Stimulated activated naive CD8-positive, alpha-beta T cell treated with anti-CD3 and anti-CD28 coated beads, Interleukin-15, amount 100 ng/mL, for 72 hours (primary cell): ENCODE measurements at regions not wholly inside any gene's neighbourhood (a gene's known extent, or its start where the extent isn't known, plus 50 kb on each side); places are given as distances from the start of the nearest gene placed in this dataset.

ENCODE experiments used
- ATAC-seq: fragments of 150-1000 bp; cut with Tn5 transposase; 2 replicates; pipeline ENCODE4 v1.10.0; 2021; ENCODE audit warnings: mild to moderate bottlenecking, moderate library complexity
- DNase-seq, 2 donors: peaks; one replicate each; pipeline ENCODE4 v3.0.0; 2021 to 2022
- H3K27ac Mint-ChIP-seq, 2 donors: one replicate each; pipeline ENCODE4 v1.8.0; 2022; ENCODE audit warnings: mild to moderate bottlenecking in 2 of 2, mixed read lengths in 2 of 2, moderate library complexity in 2 of 2
- H3K27me3 Mint-ChIP-seq: one replicate; pipeline ENCODE4 v1.8.0; 2022; ENCODE audit warnings: mixed read lengths
- H3K4me1 Mint-ChIP-seq: one replicate; pipeline ENCODE4 v1.8.0; 2022; ENCODE audit warnings: mild to moderate bottlenecking, mixed read lengths
- H3K4me3 Mint-ChIP-seq, 2 donors: one replicate each; pipeline ENCODE4 v1.8.0; 2022; ENCODE audit warnings: mild to moderate bottlenecking in 2 of 2, mixed read lengths in 2 of 2, moderate library complexity in 1 of 2
- H3K9me3 Mint-ChIP-seq, 2 donors: one replicate each; pipeline ENCODE4 v1.8.0; 2022; ENCODE audit warnings: mixed read lengths in 2 of 2

DNA sequence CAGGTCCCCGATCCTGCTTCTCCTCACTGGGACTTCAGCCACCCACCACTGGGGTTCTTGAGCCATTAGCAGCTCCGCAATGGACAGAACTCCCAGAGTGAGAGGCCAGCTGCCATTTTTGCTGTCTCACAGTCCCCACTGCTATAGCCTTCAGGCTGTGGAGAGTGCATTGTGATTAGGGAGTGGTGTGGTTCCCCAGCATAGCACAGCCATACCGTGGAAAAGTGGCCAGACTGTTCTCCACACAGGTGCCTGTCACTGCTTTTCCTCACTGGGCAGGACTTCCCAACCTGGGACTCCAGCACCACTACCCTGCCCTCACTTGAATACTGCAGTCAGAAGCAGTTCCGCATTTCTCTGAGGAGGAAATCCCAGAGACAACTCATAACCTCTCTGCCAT, 270.3 kb upstream of the DCBLD2 start:
- Mint-ChIP-seq H3K9me3 (no peaks in the 10 kb centered on the region), H3K27me3 (no peaks in the 10 kb centered on the region), H3K27ac (no peak overlapping the region), H3K4me1 (no peaks in the 10 kb centered on the region), H3K4me3 (no peak overlapping the region)
- no peak for DNase-seq
- ATAC-seq, result peak; percentile 50

DNA sequence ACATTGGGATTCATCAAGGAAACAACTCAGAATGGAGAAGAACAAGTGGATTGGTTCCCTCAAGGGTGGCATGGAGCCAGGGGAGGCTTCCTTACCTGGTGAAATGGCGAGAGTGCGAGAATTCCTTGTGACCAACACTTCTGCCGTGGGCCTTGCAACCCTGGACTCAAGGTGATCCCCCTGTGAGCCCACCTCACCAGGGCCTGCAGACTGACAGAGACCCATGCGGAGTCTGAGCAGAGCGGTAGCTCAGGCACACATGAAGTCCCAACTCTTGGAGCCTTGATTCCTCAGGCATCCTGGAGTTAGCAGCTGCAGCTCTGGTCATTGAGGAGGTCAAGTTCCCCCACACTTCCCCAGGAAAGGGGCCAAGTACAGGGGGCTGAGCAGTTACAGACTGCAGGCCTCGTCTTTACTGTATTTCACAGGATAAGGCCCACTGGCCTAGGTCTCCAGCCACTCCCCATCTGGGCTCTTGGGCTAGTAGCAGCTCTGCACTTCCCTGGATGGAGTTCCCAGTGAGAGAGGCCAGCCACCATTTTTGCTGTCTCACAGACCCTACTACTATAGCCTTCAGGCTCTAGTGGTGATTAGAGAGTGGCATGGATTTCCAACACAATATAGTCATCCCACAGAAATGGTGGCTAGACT, 269.5 kb upstream of the DCBLD2 start:
- Mint-ChIP-seq H3K27ac (no peak overlapping the region), H3K4me3 (no peak overlapping the region), H3K9me3 (no peaks in the 10 kb centered on the region), H3K27me3 (no peaks in the 10 kb centered on the region), H3K4me1 (no peaks in the 10 kb centered on the region)
- DNase-seq (no peak), ATAC-seq (peak; percentile 46)

DNA sequence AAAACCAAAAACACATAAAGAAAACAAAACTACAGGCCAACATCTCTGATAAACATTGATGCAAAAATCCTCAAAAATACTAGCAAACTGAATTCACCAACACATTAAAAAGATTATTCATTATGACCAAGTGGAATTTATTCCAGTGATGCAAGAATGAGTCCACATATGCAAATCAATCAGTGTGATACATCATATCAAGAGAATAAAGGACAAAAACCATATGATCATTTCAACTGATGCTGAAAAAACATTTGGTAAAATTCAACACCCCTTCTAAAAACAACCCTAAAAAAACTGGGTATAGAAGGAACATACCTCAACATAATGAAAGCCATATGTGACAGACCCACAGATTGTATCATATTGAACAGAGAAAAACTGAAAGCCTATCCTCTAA, 265.6 kb upstream of the DCBLD2 start:
- Mint-ChIP-seq H3K9me3 (no peaks in the 10 kb centered on the region), H3K4me3 (no peak overlapping the region), H3K27me3 (no peaks in the 10 kb centered on the region), H3K4me1 (no peaks in the 10 kb centered on the region), H3K27ac (no peak overlapping the region)
- DNase-seq (no peak), ATAC-seq (no peak)

DNA sequence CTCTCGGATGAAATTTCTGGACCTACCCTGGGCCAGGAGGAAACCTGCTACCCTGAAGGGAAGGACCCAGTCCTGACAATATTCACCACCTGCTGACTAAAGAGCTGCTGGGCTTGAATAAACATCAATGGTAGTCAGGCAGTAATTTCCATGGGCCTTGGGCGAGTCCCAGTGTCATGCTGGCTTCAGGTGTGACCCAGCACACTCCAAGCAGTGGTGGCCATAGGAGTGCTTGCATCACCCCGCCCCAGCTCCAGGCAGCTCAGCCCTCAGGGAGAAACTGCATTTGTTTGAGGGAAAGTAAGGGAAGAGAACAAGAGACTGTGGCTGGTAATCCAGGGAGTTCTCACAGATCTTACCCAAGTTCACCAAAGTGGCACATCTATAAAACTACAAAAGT, 261.8 kb upstream of the DCBLD2 start:
- no peak for DNase-seq
- ATAC-seq, result no peak
- H3K4me1 Mint-ChIP-seq, result no peaks in the 10 kb centered on the region
- no peak overlapping the region for H3K4me3 Mint-ChIP-seq
- no peak overlapping the region for H3K27ac Mint-ChIP-seq
- peaks cover 4 to 7% of the 10 kb centered on the region in 2 donors for H3K9me3 Mint-ChIP-seq
- H3K27me3 Mint-ChIP-seq, result no peaks in the 10 kb centered on the region

DNA sequence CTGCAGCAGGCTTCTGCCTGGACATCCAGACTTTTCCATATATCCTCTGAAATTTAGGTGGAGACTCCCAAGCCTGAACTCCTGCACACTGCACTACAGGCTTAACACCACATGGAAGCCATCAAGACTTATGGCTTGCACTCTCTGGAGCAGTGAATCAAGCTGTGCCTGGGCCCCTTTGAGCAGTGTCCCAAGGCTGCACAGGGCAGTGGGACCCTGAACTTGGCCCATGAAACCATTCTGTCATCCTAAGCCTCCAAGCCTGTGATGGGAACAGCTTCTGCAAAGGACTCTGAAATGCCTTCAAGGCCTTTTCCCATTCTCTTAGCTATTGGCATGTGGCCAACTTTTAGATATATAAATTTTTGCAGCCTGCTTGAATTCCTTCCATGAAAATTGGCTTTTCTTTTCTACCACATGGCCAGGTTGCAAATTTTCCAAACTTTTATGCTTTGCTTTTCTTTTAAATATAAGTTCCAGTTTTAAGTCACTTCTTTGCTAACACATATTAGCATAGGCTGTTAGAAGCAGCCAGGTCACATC, 257.8 kb upstream of the DCBLD2 start:
- H3K27me3 Mint-ChIP-seq, result no peaks in the 10 kb centered on the region
- H3K4me3 Mint-ChIP-seq, result no peak overlapping the region
- no peak for ATAC-seq
- no peak overlapping the region for H3K27ac Mint-ChIP-seq
- no peaks in the 10 kb centered on the region for H3K4me1 Mint-ChIP-seq
- peaks cover 16 to 24% of the 10 kb centered on the region in 2 donors for H3K9me3 Mint-ChIP-seq
- no peak for DNase-seq

DNA sequence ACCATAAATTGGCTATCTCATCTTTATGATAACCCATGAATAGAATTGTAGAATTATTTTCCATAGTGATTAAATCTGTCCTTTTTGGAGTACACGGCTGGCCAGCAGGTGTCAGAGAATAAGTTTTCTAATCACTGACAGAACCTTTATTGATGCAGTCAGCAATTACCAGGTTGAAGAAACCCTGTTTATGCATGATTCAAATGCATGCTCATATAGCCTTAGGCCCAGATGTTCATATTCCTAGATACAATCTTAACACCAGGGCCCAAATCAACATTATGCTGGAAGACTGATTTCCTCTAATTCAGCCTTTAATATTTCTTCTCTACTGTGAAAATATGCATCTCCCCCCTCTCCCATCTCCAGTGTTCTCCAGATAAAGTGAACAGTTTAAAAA, 243.5 kb upstream of the DCBLD2 start:
- no peaks in the 10 kb centered on the region for H3K27me3 Mint-ChIP-seq
- ATAC-seq (no peak), DNase-seq (no peak)
- no peak overlapping the region for H3K4me3 Mint-ChIP-seq
- H3K9me3 Mint-ChIP-seq, result no peaks in the 10 kb centered on the region
- H3K4me1 Mint-ChIP-seq, result no peaks in the 10 kb centered on the region
- H3K27ac Mint-ChIP-seq, result no peak overlapping the region

DNA sequence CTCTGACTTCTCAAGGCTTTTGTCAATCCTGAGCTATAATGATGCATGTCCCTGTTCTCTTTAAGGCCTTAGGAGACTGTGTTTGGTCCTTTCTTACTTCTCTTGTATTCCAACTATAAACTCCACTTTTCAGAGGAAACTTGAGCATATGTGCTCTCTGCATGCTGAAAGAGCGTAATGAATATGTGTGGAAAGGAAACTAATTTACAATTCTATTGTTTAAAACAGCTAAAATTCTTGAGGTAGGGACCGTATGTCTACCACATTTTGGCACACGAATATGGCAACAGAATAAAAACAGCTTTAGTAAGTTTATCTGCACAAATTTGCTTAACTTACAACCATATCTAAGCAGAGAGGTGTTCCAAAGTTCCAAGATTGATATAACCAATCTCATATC, 242.0 kb upstream of the DCBLD2 start:
- no peak overlapping the region for H3K27ac Mint-ChIP-seq
- H3K27me3 Mint-ChIP-seq, result no peaks in the 10 kb centered on the region
- no peaks in the 10 kb centered on the region for H3K4me1 Mint-ChIP-seq
- no peaks in the 10 kb centered on the region for H3K9me3 Mint-ChIP-seq
- DNase-seq (no peak), ATAC-seq (no peak)
- H3K4me3 Mint-ChIP-seq, result no peak overlapping the region

DNA sequence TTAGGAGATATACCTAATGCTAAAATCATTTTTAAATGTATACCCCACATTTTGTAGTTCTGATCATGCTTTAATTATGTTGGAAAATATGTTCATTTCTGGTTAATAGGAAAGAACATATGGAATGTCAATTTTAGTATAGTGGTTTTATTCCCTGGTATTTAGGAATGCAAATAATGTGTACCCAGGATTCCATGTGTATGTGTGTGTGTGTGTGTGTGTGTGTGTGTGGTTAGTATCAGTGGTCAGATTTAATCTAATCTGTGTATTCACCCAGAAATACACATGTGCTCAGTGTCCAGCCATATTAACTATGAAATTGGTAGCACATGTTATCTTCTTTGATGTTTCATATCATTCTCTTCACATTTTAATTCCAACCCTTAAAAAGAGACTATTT, 233.5 kb upstream of the DCBLD2 start:
- DNase-seq, result no peak
- no peak overlapping the region for H3K27ac Mint-ChIP-seq
- no peaks in the 10 kb centered on the region for H3K4me1 Mint-ChIP-seq
- H3K9me3 Mint-ChIP-seq, result peaks cover 10 to 12% of the 10 kb centered on the region in 2 donors
- no peak for ATAC-seq
- H3K27me3 Mint-ChIP-seq, result no peaks in the 10 kb centered on the region
- no peak overlapping the region for H3K4me3 Mint-ChIP-seq

DNA sequence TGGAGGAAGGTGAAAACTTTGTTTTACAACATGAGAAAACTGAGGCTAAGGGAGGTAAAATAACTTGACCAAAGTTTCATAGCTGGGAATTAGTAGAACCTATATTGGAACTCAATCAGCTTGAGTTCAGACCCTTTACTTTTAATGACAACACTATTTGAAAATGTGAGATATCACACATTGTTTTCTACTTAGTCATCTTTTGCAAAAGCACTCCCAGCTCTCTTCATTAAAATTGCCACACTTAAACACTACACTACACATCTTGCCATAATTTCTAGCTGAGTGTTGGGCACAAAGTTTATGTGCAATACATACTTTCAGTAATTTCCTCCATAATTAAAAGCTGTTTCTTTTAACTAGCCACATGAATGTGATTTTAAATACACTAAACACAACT, 230.4 kb upstream of the DCBLD2 start:
- Mint-ChIP-seq H3K27me3 (no peaks in the 10 kb centered on the region), H3K4me1 (no peaks in the 10 kb centered on the region), H3K4me3 (no peak overlapping the region), H3K9me3 (peaks cover 10 to 12% of the 10 kb centered on the region in 2 donors), H3K27ac (no peak overlapping the region)
- ATAC-seq, result no peak
- DNase-seq, result no peak

DNA sequence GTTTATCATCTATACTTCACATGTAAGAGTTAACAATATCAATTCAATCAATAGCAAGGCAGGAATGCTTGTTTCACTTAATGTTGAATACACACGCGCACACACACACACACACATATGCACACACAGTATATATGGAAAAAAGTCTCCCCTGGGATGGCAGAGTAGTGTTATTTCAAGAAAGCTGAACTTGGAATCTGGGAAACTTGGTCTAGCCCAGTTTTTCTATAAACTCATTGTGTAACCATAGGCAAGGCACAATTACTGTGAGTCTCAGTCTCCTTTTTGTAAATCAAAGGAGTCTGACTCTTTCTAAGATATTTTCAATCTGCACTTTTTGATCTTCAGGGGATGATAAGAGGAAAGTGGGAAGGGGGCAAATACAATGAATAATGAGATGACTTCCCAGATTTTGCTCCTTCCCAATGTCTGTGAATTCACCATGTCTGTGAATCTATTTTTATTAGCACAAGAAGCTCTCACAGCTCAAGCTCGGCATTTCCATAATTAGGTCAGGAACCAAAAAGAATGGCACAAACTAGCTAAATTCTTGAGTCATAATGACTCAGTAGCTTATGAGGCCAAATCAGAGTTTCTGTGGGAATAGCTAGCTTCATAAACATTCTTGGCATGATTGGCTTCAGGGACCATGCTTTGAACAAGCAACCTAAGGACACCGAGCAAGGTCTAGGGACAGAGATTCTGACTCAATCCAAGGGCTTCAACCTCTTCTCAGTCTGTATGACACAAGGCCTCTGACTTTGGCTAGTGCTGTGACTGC, 227.4 kb upstream of the DCBLD2 start:
- Mint-ChIP-seq H3K27ac (no peak overlapping the region), H3K4me1 (no peaks in the 10 kb centered on the region), H3K9me3 (peaks cover 5 to 10% of the 10 kb centered on the region in 2 donors), H3K27me3 (no peaks in the 10 kb centered on the region), H3K4me3 (no peak overlapping the region)
- DNase-seq (no peak), ATAC-seq (no peak)

DNA sequence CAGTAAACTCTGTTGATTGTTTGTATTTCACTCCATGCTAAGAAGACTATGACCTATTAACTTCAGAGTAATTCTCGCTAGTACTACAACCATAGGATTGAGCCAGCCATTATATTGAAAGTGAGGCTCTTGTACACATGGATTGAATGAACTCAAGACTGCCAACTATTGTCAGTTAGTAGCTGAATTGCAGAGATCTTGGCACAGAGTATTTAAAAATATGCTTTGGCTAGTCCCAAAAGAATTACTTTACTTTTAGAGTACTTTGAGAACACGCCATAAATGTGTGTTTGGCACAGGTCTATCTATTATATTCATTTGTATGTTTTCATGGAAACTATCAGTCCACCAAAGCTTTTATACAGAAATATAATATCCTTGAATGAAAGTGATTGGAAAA, 226.7 kb upstream of the DCBLD2 start:
- no peak for DNase-seq
- H3K9me3 Mint-ChIP-seq, result peaks cover 5 to 10% of the 10 kb centered on the region in 2 donors

DNA sequence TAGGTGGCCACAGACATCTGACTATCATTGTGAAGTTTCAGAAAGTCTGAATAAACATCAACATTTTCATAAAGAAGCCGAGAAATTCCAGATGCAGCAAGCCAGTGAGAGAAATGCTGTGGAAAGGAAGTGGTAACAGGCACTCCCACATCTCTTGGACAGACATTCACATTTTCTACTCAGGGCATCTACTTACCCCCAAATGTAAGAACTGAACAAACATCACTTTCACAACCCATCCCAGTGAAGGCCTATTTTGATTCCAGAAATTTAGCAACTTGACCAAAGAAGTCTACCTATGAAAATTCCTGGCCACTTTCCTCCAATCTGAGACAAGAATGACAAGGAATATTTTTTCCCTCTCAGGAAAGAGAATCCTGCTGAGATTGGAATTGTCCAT, 224.8 kb upstream of the DCBLD2 start:
- Mint-ChIP-seq H3K9me3 (peaks cover 5 to 8% of the 10 kb centered on the region in 2 donors), H3K27ac (no peak overlapping the region), H3K4me1 (no peaks in the 10 kb centered on the region), H3K4me3 (no peak overlapping the region), H3K27me3 (no peaks in the 10 kb centered on the region)
- ATAC-seq (no peak), DNase-seq (no peak)

More for the DNA sequence above, 226.7 kb upstream of the DCBLD2 start:
- Mint-ChIP-seq H3K27me3 (no peaks in the 10 kb centered on the region), H3K4me3 (no peak overlapping the region), H3K4me1 (no peaks in the 10 kb centered on the region), H3K27ac (no peak overlapping the region)
- no peak for ATAC-seq

DNA sequence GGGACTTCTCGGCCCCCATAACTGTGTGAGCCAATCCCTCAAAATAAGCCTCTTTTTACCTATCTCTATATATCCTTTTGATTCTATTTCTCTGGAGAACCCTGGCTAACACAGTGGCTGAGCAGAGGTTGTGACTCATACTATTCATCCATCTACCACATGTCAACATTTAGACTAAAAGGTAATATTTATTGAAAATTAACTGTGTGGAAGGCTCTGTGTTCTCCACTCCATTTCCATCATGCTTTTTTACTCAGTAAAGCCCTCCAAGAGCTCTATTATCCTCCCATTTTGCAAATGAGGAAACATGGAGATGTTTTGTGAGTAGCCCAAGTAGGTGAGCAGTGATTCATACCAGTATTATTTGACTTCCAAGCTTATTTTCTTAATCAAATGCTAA, 217.9 kb upstream of the DCBLD2 start:
- Mint-ChIP-seq H3K9me3 (no peaks in the 10 kb centered on the region), H3K4me3 (no peak overlapping the region), H3K27me3 (no peaks in the 10 kb centered on the region), H3K27ac (no peak overlapping the region), H3K4me1 (no peaks in the 10 kb centered on the region)
- ATAC-seq, result no peak
- no peak for DNase-seq

DNA sequence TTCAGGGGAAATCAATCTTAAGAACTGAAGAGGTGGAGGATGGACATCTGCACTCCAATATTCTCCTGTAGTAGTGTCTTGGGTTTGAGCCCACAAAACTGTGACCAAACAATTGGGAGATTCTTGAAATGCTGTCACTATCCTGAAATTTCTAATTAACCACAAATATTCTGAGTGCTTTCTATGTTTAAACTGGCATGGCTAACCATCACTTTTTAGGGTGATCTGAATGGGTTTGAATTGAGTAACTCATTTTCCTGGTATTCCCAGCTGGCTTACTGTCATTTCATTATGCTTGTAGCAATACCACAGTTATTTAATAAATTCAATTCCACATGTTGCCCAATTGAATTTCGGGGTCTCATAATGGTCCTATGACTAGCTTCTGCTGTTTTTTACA, 216.9 kb upstream of the DCBLD2 start:
- ATAC-seq, result no peak

DNA sequence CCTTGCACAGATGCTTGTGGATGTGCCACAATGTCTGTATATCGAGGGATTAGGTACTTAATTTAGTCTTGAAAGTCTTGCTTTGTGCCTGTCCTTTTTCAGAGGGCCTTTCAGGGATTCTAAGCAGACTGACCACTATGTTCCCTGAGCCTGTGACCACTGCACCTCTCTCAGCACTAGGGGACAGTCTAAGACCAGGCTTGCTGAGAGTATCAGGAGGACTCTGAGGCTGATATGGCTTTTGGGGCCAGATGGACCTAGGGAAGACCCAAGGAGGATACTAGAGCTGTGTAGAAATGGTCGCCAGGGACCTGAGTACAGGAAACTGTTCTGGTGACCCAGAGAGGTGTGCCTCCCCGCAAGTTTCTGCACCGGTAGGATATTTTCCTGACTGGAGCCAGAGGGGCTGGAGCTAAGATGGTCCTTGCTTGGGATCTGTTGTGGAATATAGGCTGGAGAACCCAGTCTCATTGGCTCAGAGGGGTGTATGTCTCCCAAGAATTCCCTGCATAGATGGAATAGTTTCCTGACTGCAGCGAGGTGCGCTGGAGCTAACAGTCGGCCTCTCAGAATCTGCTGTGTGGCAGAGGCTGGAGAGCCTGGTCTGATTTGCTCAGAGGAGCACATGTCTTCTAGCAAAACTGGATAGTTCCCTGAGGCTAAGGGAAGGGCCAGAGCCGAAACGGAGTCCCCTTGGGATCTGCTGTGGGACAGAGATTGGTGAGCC, 213.2 kb upstream of the DCBLD2 start:
- H3K9me3 Mint-ChIP-seq, result no peaks in the 10 kb centered on the region
- H3K27ac Mint-ChIP-seq, result no peak overlapping the region
- H3K4me3 Mint-ChIP-seq, result no peak overlapping the region
- H3K27me3 Mint-ChIP-seq, result peaks cover 6% of the 10 kb centered on the region
- DNase-seq, result no peak
- peak; percentile 61 for ATAC-seq
- no peaks in the 10 kb centered on the region for H3K4me1 Mint-ChIP-seq

More for the DNA sequence above, 216.9 kb upstream of the DCBLD2 start:
- Mint-ChIP-seq H3K4me3 (no peak overlapping the region), H3K27ac (no peak overlapping the region), H3K4me1 (no peaks in the 10 kb centered on the region), H3K27me3 (no peaks in the 10 kb centered on the region), H3K9me3 (no peaks in the 10 kb centered on the region)
- no peak for DNase-seq

DNA sequence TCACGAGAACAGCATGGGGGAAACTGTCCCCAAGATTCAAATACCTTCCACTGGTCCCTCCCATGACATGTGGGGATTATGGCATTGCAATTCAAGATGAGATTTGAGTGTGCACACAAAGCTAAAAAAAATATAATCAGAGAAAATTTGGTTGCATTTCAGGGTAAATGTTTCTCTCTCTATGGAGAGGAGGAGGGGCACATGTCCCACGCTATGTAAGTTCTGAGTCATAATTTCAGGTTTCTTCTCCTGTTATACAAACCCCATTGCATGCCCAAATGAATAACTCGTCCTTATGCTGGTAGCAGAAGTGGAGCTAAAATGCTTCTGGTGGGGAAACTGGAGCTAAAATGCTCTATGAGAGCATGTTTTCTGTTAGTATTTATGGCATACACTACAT, 209.7 kb upstream of the DCBLD2 start:
- DNase-seq (no peak), ATAC-seq (no peak)
- Mint-ChIP-seq H3K9me3 (no peaks in the 10 kb centered on the region), H3K27me3 (peaks cover 6% of the 10 kb centered on the region), H3K27ac (no peak overlapping the region), H3K4me1 (no peaks in the 10 kb centered on the region), H3K4me3 (no peak overlapping the region)
